ENCODE measurements at regions not wholly inside any gene's neighbourhood (a gene's known extent, or its start where the extent isn't known, plus 50 kb on each side); places are given as distances from the start of the nearest gene placed in this dataset.

DNA sequence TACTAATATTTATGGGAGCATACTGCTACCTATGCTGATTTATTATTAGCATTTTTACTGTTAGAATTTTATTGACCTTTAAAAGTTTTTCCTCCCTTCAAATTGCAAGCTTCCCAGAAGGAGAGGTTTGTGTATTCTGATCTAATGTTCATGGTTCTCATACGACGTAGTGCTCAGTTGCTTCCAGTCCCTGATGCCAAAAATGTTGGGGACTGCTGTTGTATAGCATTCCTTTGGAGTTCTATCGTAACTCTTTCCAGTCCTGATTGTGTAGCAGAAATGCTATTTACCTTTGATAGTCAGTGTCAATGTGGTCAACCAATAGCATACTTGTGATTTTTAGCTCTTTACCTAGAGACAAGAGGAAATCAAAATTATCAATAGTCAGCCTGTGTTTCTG, 69.5 kb upstream of the ZSWIM2 start (continued):
- no peak for TF ChIP-seq OVOL3 (tag by site-specific recombination; IDR thresholded peaks at IDR 0.05)
- no peak for TF ChIP-seq ZNF701 (tag by site-specific recombination; IDR thresholded peaks at IDR 0.05)
- TF ChIP-seq, protein P1, sequence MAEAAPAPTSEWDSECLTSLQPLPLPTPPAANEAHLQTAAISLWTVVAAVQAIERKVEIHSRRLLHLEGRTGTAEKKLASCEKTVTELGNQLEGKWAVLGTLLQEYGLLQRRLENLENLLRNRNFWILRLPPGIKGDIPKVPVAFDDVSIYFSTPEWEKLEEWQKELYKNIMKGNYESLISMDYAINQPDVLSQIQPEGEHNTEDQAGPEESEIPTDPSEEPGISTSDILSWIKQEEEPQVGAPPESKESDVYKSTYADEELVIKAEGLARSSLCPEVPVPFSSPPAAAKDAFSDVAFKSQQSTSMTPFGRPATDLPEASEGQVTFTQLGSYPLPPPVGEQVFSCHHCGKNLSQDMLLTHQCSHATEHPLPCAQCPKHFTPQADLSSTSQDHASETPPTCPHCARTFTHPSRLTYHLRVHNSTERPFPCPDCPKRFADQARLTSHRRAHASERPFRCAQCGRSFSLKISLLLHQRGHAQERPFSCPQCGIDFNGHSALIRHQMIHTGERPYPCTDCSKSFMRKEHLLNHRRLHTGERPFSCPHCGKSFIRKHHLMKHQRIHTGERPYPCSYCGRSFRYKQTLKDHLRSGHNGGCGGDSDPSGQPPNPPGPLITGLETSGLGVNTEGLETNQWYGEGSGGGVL (tag by site-specific recombination; IDR thresholded peaks at IDR 0.05) = no peak
- no peak for TF ChIP-seq ZNF629 (tag by site-specific recombination; IDR thresholded peaks at IDR 0.05)
- TF ChIP-seq, protein P2, sequence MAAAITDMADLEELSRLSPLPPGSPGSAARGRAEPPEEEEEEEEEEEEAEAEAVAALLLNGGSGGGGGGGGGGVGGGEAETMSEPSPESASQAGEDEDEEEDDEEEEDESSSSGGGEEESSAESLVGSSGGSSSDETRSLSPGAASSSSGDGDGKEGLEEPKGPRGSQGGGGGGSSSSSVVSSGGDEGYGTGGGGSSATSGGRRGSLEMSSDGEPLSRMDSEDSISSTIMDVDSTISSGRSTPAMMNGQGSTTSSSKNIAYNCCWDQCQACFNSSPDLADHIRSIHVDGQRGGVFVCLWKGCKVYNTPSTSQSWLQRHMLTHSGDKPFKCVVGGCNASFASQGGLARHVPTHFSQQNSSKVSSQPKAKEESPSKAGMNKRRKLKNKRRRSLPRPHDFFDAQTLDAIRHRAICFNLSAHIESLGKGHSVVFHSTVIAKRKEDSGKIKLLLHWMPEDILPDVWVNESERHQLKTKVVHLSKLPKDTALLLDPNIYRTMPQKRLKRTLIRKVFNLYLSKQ (tag by site-specific recombination; IDR thresholded peaks at IDR 0.05; ENCODE audit: borderline replicate concordance) = no peak

DNA sequence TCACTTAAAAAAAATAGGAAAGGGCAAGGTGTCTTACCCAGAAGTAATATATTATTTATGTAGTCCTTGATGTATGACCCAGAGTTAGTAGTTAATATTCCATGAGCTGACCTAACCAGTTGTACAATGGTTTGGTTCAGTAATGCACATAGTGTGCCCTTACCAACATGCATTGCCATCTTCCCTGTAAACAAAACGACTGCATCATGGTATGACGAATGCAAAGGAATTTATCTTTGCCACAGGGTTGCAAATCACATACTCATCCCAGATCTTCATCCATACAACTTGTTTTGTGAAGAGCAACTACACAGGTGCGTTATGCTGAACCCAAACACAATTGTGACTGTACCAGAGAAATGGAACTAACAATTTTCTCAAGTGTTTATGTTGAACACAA, 68.9 kb upstream of the ZSWIM2 start:
- H3K9me3 ChIP-seq (ENCODE audit: control insufficient read depth, insufficient read depth, low read depth, low read length) = no peaks in the 10 kb centered on the region
- no peak overlapping the region for H3K4me3 ChIP-seq (ENCODE audit: low read depth, low read length)
- ChIA-PET POLR2A (no interaction called here), CTCF (no interaction called here)
- H3K4me1 ChIP-seq (ENCODE audit: control insufficient read depth, insufficient read depth, low read length) = no peaks in the 10 kb centered on the region
- TF ChIP-seq ZNF23 (tag by site-specific recombination; IDR thresholded peaks at IDR 0.05; ENCODE audit: borderline replicate concordance) (no peak), TCF7L2 (IDR thresholded peaks at IDR 0.05; ENCODE audit: borderline replicate concordance, low read depth, low read length) (no peak)
- H3K27ac ChIP-seq (ENCODE audit: extremely low read depth, low read depth, low read length) = no peak overlapping the region
- no peaks in the 10 kb centered on the region for H3K36me3 ChIP-seq (ENCODE audit: control insufficient read depth in 2 of 2, insufficient read depth in 1 of 2, low read length in 2 of 2)

DNA sequence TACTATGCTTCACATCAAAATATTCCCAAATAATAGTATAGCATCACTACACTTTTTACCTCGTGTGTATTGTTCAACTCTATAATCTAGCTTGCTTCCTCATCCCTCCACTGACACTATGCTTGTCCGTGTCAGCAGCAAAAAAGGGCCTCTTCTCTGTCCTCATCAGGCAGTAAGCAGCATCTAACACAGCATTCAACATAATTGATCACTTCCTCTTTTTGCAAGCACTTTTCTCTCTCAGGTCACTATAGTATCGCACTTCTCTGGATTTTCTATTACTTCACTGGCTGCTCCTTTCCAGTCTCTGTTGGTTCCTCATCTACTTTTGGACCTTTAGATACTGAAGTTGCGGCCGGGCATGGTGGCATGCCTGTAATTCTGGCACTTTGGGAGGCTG, 64.9 kb upstream of the ZSWIM2 start:
- Histone ChIP-seq H3K9me3 (ENCODE audit: control insufficient read depth, insufficient read depth, low read depth, low read length) (no peaks in the 10 kb centered on the region), H3K36me3 (ENCODE audit: control insufficient read depth in 2 of 2, insufficient read depth in 1 of 2, low read length in 2 of 2) (no peaks in the 10 kb centered on the region), H3K4me3 (ENCODE audit: low read depth, low read length) (no peak overlapping the region), H3K4me1 (ENCODE audit: control insufficient read depth, insufficient read depth, low read length) (no peaks in the 10 kb centered on the region), H3K27ac (ENCODE audit: extremely low read depth, low read depth, low read length) (no peak overlapping the region)
- ChIA-PET CTCF (interaction anchor here (0.7 kb wide), 1 partner anchor 48 kb away, joined by 4 read pairs; no protein-coding TSS in a partner anchor), POLR2A (no interaction called here)
- TF ChIP-seq ZNF239 (tag by site-specific recombination; IDR thresholded peaks at IDR 0.05) (no peak), ZFP3 (tag by site-specific recombination; IDR thresholded peaks at IDR 0.05; ENCODE audit: low read depth) (no peak), ZNF561 (tag by site-specific recombination; IDR thresholded peaks at IDR 0.05; ENCODE audit: borderline replicate concordance) (no peak)
- TF ChIP-seq, protein P3, sequence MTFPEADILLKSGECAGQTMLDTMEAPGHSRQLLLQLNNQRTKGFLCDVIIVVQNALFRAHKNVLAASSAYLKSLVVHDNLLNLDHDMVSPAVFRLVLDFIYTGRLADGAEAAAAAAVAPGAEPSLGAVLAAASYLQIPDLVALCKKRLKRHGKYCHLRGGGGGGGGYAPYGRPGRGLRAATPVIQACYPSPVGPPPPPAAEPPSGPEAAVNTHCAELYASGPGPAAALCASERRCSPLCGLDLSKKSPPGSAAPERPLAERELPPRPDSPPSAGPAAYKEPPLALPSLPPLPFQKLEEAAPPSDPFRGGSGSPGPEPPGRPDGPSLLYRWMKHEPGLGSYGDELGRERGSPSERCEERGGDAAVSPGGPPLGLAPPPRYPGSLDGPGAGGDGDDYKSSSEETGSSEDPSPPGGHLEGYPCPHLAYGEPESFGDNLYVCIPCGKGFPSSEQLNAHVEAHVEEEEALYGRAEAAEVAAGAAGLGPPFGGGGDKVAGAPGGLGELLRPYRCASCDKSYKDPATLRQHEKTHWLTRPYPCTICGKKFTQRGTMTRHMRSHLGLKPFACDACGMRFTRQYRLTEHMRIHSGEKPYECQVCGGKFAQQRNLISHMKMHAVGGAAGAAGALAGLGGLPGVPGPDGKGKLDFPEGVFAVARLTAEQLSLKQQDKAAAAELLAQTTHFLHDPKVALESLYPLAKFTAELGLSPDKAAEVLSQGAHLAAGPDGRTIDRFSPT (tag by site-specific recombination; IDR thresholded peaks at IDR 0.05) = no peak
- TF ChIP-seq, protein P4, sequence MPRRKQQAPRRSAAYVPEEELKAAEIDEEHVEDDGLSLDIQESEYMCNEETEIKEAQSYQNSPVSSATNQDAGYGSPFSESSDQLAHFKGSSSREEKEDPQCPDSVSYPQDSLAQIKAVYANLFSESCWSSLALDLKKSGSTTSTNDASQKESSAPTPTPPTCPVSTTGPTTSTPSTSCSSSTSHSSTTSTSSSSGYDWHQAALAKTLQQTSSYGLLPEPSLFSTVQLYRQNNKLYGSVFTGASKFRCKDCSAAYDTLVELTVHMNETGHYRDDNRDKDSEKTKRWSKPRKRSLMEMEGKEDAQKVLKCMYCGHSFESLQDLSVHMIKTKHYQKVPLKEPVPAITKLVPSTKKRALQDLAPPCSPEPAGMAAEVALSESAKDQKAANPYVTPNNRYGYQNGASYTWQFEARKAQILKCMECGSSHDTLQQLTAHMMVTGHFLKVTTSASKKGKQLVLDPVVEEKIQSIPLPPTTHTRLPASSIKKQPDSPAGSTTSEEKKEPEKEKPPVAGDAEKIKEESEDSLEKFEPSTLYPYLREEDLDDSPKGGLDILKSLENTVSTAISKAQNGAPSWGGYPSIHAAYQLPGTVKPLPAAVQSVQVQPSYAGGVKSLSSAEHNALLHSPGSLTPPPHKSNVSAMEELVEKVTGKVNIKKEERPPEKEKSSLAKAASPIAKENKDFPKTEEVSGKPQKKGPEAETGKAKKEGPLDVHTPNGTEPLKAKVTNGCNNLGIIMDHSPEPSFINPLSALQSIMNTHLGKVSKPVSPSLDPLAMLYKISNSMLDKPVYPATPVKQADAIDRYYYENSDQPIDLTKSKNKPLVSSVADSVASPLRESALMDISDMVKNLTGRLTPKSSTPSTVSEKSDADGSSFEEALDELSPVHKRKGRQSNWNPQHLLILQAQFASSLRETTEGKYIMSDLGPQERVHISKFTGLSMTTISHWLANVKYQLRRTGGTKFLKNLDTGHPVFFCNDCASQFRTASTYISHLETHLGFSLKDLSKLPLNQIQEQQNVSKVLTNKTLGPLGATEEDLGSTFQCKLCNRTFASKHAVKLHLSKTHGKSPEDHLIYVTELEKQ (tag by site-specific recombination; IDR thresholded peaks at IDR 0.05; ENCODE audit: borderline replicate concordance) = no peak

Data from HEK293 (cell line).